Endothelial cell of umbilical vein (primary cell): ENCODE measurements at regions not wholly inside any gene's neighbourhood (a gene's known extent, or its start where the extent isn't known, plus 50 kb on each side); places are given as distances from the start of the nearest gene placed in this dataset.
"Not testable (repeated sequence)": the region's sequence is repeated elsewhere in the genome, so short reads cannot be mapped to it uniquely, and the experiment has no call there.

ENCODE experiments used
- BruUV-seq: library from RNA; stranded (reverse); fragments of 400-500 nt; replicated peaks from 2 replicates; lab custom pipeline; 2021; lab: Mats Ljungman, UMichigan
- CTCF ChIA-PET: fragments of 300-600, 350-600 bp; sonication (Branson Sonifier 250); formaldehyde crosslinking; loops from one replicate; lab custom pipeline; 2021; ENCODE audit warnings: antibody characterized with exemption, inconsistent platforms; lab: Charles Lee
- POLR2A ChIA-PET: fragments of 300-600, 350-600 bp; sonication (Branson Sonifier 250); formaldehyde crosslinking; loops from one replicate; lab custom pipeline; 2021; ENCODE audit warnings: antibody characterized with exemption, inconsistent platforms; lab: Charles Lee
- DNase-seq: peaks from one replicate; pipeline ENCODE4 v3.0.0-alpha.2; 2011; ENCODE audit warnings: low read depth, low spot score
- FAIRE-seq: peaks from 2 replicates; lab custom pipeline; 2011; peaks lifted over from hg19 to GRCh38; lab: Jason Lieb, UNC
- H2AFZ ChIP-seq: 2 replicates; pipeline ENCODE4 v1.6.0; 2012; ENCODE audit warnings: low read depth, low read length, control low read depth, inconsistent platforms
- H3K27ac ChIP-seq: 2 replicates; pipeline ENCODE4 v1.5.1; 2011; ENCODE audit warnings: low read depth, mild to moderate bottlenecking, control low read depth, low read length, moderate library complexity; ENCODE audit not compliant: insufficient read depth
- H3K27me3 ChIP-seq, 2 experiments: 2 replicates each; pipeline versions ENCODE4 v1.6.0 to v1.6.1; 2011; ENCODE audit warnings: low read length in 2 of 2, mixed read lengths in 1 of 2; ENCODE audit not compliant: control insufficient read depth in 2 of 2, insufficient read depth in 2 of 2
- H3K36me3 ChIP-seq, 2 experiments: 2 replicates in 1 of 2; 3 replicates in 1 of 2; pipeline ENCODE4 v1.5.1; 2011; ENCODE audit warnings: low read length in 2 of 2, mild to moderate bottlenecking in 1 of 2, moderate library complexity in 1 of 2; ENCODE audit not compliant: control insufficient read depth in 2 of 2, insufficient read depth in 2 of 2; ENCODE audit errors: extremely low read depth in 1 of 2
- H3K4me1 ChIP-seq: 3 replicates; pipeline ENCODE4 v1.5.1; 2011; ENCODE audit warnings: mild to moderate bottlenecking, low read length; ENCODE audit not compliant: control insufficient read depth, insufficient read depth; ENCODE audit errors: extremely low read depth
- H3K4me2 ChIP-seq: 2 replicates; pipeline ENCODE4 v1.6.1; 2011; ENCODE audit warnings: low read length, control low read depth, mixed read lengths; ENCODE audit not compliant: insufficient read depth
- H3K4me3 ChIP-seq, 3 experiments: fragments of 200-600 bp in 1 of 3; sonication (generic), shearing (Covaris generic) in 1 of 3; replicated peaks in 1 of 3; 2 replicates each; pipeline ENCODE4 v1.5.1; 2011 to 2016; ENCODE audit warnings: control low read depth in 3 of 3, low read length in 3 of 3, mild to moderate bottlenecking in 2 of 3, inconsistent platforms in 1 of 3, low read depth in 1 of 3, moderate library complexity in 1 of 3; ENCODE audit not compliant: insufficient read depth in 1 of 3
- H3K79me2 ChIP-seq: 2 replicates; pipeline ENCODE4 v1.6.0; 2012; ENCODE audit warnings: low read length, inconsistent platforms; ENCODE audit not compliant: control insufficient read depth, insufficient read depth
- H3K9ac ChIP-seq: replicated peaks from 2 replicates; pipeline ENCODE3; 2011; ENCODE audit warnings: low read length, control low read depth; ENCODE audit not compliant: insufficient read depth; ENCODE audit errors: extremely low read depth
- H3K9me1 ChIP-seq: replicated peaks from 3 replicates; pipeline ENCODE4 v1.6.0; 2011; ENCODE audit warnings: mild to moderate bottlenecking, low read length; ENCODE audit not compliant: control insufficient read depth, insufficient read depth; ENCODE audit errors: extremely low read depth
- H3K9me3 ChIP-seq: replicated peaks from 2 replicates; pipeline ENCODE4 v1.5.1; 2012; ENCODE audit warnings: low read length, inconsistent platforms; ENCODE audit not compliant: control insufficient read depth, insufficient read depth
- H4K20me1 ChIP-seq: replicated peaks from 2 replicates; pipeline ENCODE3; 2011; ENCODE audit warnings: mild to moderate bottlenecking, low read length; ENCODE audit not compliant: control insufficient read depth, insufficient read depth; ENCODE audit errors: extremely low read depth
- EZH2 ChIP-seq: IDR thresholded peaks from 2 replicates; pipeline ENCODE4 v1.6.1; 2012; ENCODE audit warnings: borderline replicate concordance, low read depth, mild to moderate bottlenecking, moderate library complexity, low read length, inconsistent platforms; ENCODE audit not compliant: severe bottlenecking
- FOS ChIP-seq: IDR thresholded peaks from 2 replicates; pipeline ENCODE4 v1.6.1; 2011; ENCODE audit warnings: mild to moderate bottlenecking, low read length, moderate library complexity, borderline replicate concordance; ENCODE audit not compliant: insufficient read depth
- GATA2 ChIP-seq: IDR thresholded peaks from 2 replicates; pipeline ENCODE4 v1.7.0; 2011; ENCODE audit warnings: low read depth, mild to moderate bottlenecking, moderate library complexity, mixed read lengths, low read length; ENCODE audit not compliant: insufficient read length, insufficient read depth
- JUN ChIP-seq: IDR thresholded peaks from 2 replicates; pipeline ENCODE4 v1.6.1; 2011; ENCODE audit warnings: borderline replicate concordance, low read depth; ENCODE audit not compliant: insufficient read length, insufficient read depth
- MAX ChIP-seq: IDR thresholded peaks from 2 replicates; pipeline ENCODE4 v1.6.1; 2011; ENCODE audit not compliant: insufficient read depth, insufficient read length
- MYC ChIP-seq: IDR thresholded peaks from one replicate; pipeline ENCODE4 v1.6.1; 2011; ENCODE audit warnings: mild to moderate bottlenecking, low read depth, low read length
- POLR2A ChIP-seq: IDR thresholded peaks from 2 replicates; pipeline ENCODE4 v1.6.1; 2012; ENCODE audit warnings: low read depth, mild to moderate bottlenecking, control low read depth, low read length
- POLR2AphosphoS5 ChIP-seq: IDR thresholded peaks from 2 replicates; pipeline ENCODE4 v1.6.1; 2012; ENCODE audit warnings: low read depth, mild to moderate bottlenecking, control low read depth, low read length, moderate library complexity; ENCODE audit not compliant: insufficient read depth
- dilution Hi-C: fragments of 300-500 bp; cut with MboI; formaldehyde crosslinking; loops from one replicate; pipeline ENCODE4 v1.15.0; 2019; ENCODE audit warnings: low sequenced_read_pairs; ENCODE audit not compliant: extremely low pct_ligation_motif_present
- intact Hi-C: fragments of 100-400 bp; cut with micrococcal nuclease; formaldehyde crosslinking; loops from one replicate; pipeline ENCODE4 v1.10.0; 2022
- TF ChIP-seq, protein P1 (sequence below), 2 donors: IDR thresholded peaks; 1 replicate in 1 of 2; 2 replicates in 1 of 2; pipeline ENCODE4 v1.5.1; 2011; ENCODE audit warnings: low read length in 2 of 2, mild to moderate bottlenecking in 2 of 2, moderate library complexity in 2 of 2, control low read depth in 1 of 2, inconsistent platforms in 1 of 2, low read depth in 1 of 2; ENCODE audit not compliant: insufficient read depth in 1 of 2; ENCODE audit errors: extremely low read depth in 1 of 2

GRCh38 chr20:2227285-2227684 lies 68.5 kb upstream of the TGM3 start:
- DNase-seq, H3K27ac ChIP-seq, H3K36me3 ChIP-seq, H3K9ac ChIP-seq, intact Hi-C loops, H4K20me1 ChIP-seq, POLR2A ChIA-PET, FAIRE-seq, H3K4me2 ChIP-seq, H2AFZ ChIP-seq, H3K4me1 ChIP-seq, H3K9me3 ChIP-seq, H3K79me2 ChIP-seq, H3K9me1 ChIP-seq, H3K4me3 ChIP-seq, dilution Hi-C loops, H3K27me3 ChIP-seq, CTCF ChIA-PET, BruUV-seq: not testable (repeated sequence)

DNA sequence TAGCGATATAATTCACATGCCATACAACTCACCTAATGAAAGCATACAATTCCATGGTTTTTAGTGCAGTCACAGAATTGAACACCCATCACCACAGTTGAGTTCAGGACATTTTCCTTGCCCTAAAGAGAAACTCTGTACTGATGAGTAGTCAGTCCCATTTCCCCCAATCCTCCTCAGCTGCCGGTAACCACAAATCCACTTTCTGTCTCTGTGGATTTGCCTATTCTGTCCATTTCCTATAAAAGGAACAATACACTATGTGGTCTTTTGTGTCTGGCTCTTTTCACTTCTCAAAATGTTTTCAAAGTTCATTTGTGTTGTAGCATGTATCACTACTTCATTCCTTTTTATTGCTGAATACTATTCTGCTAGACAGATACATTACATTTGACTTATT lies 67.9 kb upstream of the TGM3 start:
- Histone ChIP-seq H3K27ac (no peak overlapping the region), H3K4me3 (no peak overlapping the region), H3K4me1 (no peaks in the 10 kb centered on the region), H3K27me3 (no peaks in the 10 kb centered on the region), H3K9me1 (no peaks in the 10 kb centered on the region), H3K4me2 (no peak overlapping the region), H3K9ac (no peak overlapping the region), H3K36me3 (no peaks in the 10 kb centered on the region), H2AFZ (no peak overlapping the region), H3K9me3 (no peaks in the 10 kb centered on the region), H3K79me2 (no peaks in the 10 kb centered on the region), H4K20me1 (no peaks in the 10 kb centered on the region)
- no peak for FAIRE-seq
- DNase-seq: no peak
- ChIA-PET POLR2A (no interaction called here), CTCF (no interaction called here)
- no TSS peak for BruUV-seq
- intact Hi-C loops: no loop called here
- dilution Hi-C loops: no loop called here
- TF ChIP-seq EZH2 (no peak), GATA2 (no peak), FOS (no peak), JUN (no peak), MYC (no peak), POLR2A (no peak), MAX (no peak), POLR2AphosphoS5 (no peak)
- TF ChIP-seq, protein P1, sequence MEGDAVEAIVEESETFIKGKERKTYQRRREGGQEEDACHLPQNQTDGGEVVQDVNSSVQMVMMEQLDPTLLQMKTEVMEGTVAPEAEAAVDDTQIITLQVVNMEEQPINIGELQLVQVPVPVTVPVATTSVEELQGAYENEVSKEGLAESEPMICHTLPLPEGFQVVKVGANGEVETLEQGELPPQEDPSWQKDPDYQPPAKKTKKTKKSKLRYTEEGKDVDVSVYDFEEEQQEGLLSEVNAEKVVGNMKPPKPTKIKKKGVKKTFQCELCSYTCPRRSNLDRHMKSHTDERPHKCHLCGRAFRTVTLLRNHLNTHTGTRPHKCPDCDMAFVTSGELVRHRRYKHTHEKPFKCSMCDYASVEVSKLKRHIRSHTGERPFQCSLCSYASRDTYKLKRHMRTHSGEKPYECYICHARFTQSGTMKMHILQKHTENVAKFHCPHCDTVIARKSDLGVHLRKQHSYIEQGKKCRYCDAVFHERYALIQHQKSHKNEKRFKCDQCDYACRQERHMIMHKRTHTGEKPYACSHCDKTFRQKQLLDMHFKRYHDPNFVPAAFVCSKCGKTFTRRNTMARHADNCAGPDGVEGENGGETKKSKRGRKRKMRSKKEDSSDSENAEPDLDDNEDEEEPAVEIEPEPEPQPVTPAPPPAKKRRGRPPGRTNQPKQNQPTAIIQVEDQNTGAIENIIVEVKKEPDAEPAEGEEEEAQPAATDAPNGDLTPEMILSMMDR (IDR thresholded peaks at IDR 0.05; ENCODE audit: extremely low read depth in 1 of 2, insufficient read depth in 1 of 2, low read depth in 1 of 2, low read length in 2 of 2): no peak
